HL-60 (cell line): ENCODE measurements at regions not wholly inside any gene's neighbourhood (a gene's known extent, or its start where the extent isn't known, plus 50 kb on each side); places are given as distances from the start of the nearest gene placed in this dataset.

Experiments
- DNase-seq, 2 experiments: peaks; one replicate each; pipeline ENCODE4 v3.0.0-alpha.2; 2010 to 2020; ENCODE audit warnings: low read depth in 1 of 2, low spot score in 1 of 2
- H3K27ac ChIP-seq: fragments of 250-450 bp; sonication (Bioruptor Pico); replicated peaks from 2 replicates; pipeline ENCODE4 v1.5.1; 2020; ENCODE audit warnings: mild to moderate bottlenecking, moderate library complexity
- H3K27me3 ChIP-seq: fragments of 250-450 bp; sonication (Bioruptor Pico); 2 replicates; pipeline ENCODE4 v1.5.1; 2021; ENCODE audit warnings: mild to moderate bottlenecking, moderate library complexity; ENCODE audit not compliant: insufficient read depth, poor library complexity, severe bottlenecking
- H3K4me3 ChIP-seq: replicated peaks from 2 replicates; pipeline ENCODE4 v1.5.1; 2011; ENCODE audit warnings: mild to moderate bottlenecking, control low read depth, low read length; ENCODE audit not compliant: insufficient read depth
- CTCF ChIP-seq: IDR thresholded peaks from one replicate; pipeline ENCODE4 v1.5.1; 2011; ENCODE audit warnings: low read length, control low read depth, inconsistent platforms; ENCODE audit not compliant: insufficient read depth
- GABPA ChIP-seq: IDR thresholded peaks from 2 replicates; pipeline ENCODE4 v1.6.1; 2012; ENCODE audit warnings: low read depth
- POLR2AphosphoS5 ChIP-seq: IDR thresholded peaks from 2 replicates; pipeline ENCODE4 v1.6.1; 2012; ENCODE audit warnings: low read depth
- REST ChIP-seq: IDR thresholded peaks from 2 replicates; pipeline ENCODE4 v1.6.1; 2012; ENCODE audit warnings: low read depth; ENCODE audit not compliant: insufficient replicate concordance
- SPI1 ChIP-seq: IDR thresholded peaks from 2 replicates; pipeline ENCODE4 v1.6.1; 2012; ENCODE audit warnings: low read depth, mild to moderate bottlenecking, borderline replicate concordance

GRCh38 chr17:83190601-83191387 is 111.4 kb downstream of the METRNL start:
- TF ChIP-seq CTCF, result no peak
- TF ChIP-seq SPI1, result no peak
- no peak for TF ChIP-seq GABPA
- TF ChIP-seq POLR2AphosphoS5, result no peak
- no peak for TF ChIP-seq REST
- DNase-seq, result no peak
- H3K27ac ChIP-seq, result no peak overlapping the region
- H3K4me3 ChIP-seq, result no peak overlapping the region
- H3K27me3 ChIP-seq, result no peaks in the 10 kb centered on the region

GRCh38 chr17:83191388-83192160 is 112.2 kb downstream of the METRNL start:
- H3K27me3 ChIP-seq, result no peaks in the 10 kb centered on the region

More at GRCh38 chr17:83191388-83192160, 112.2 kb downstream of the METRNL start:
- TF ChIP-seq REST (no peak), POLR2AphosphoS5 (no peak), CTCF (no peak), GABPA (no peak)
- DNase-seq, result no peak
- H3K4me3 ChIP-seq, result no peak overlapping the region
- no peak overlapping the region for H3K27ac ChIP-seq
